HG02623 (cell line): ENCODE measurements at regions not wholly inside any gene's neighbourhood (a gene's known extent, or its start where the extent isn't known, plus 50 kb on each side); places are given as distances from the start of the nearest gene placed in this dataset.

Source experiments
- ATAC-seq: cut with Tn5 transposase; IDR thresholded peaks from one replicate; pipeline ENCODE4 v1.9.1; 2021; ENCODE audit warnings: moderate library complexity; ENCODE audit not compliant: unreplicated experiment

GRCh38 chrX:139297638-139298037 is 232.9 kb upstream of the F9 start:
- ATAC-seq, result no peak

GRCh38 chrX:139293991-139294390 is 236.5 kb upstream of the F9 start:
- ATAC-seq, result no peak

GRCh38 chrX:139290310-139290709 is 240.2 kb upstream of the F9 start:
- peak; percentile 58 for ATAC-seq

- ATAC-seq, result no peak
Measured at GRCh38 chrX:139287155-139287924, 243.2 kb upstream of the F9 start.

- no peak for ATAC-seq
Measured at GRCh38 chrX:139286342-139286741, 244.2 kb upstream of the F9 start.

GRCh38 chrX:139267851-139268250 is 262.7 kb upstream of the F9 start:
- ATAC-seq, result no peak

GRCh38 chrX:139246295-139246694 is 284.2 kb upstream of the F9 start:
- ATAC-seq, result no peak

- ATAC-seq, result no peak
Measured at GRCh38 chrX:139237141-139237540, 293.4 kb upstream of the F9 start.

GRCh38 chrX:139234898-139235297 is 295.6 kb upstream of the F9 start:
- no peak for ATAC-seq

- ATAC-seq, result no peak
Measured at GRCh38 chrX:139224953-139225665, 305.4 kb upstream of the F9 start.

- no peak for ATAC-seq
Measured at GRCh38 chrX:139222511-139223200, 307.9 kb upstream of the F9 start.

- no peak for ATAC-seq
Measured at GRCh38 chrX:139213241-139213709, 317.3 kb upstream of the F9 start.

GRCh38 chrX:139211568-139212182 is 318.9 kb upstream of the F9 start:
- no peak for ATAC-seq

- ATAC-seq, result no peak
Measured at GRCh38 chrX:139209342-139209741, 321.2 kb upstream of the F9 start.

- no peak for ATAC-seq
Measured at GRCh38 chrX:139207655-139208054, 322.9 kb upstream of the F9 start.

- no peak for ATAC-seq
Measured at GRCh38 chrX:139206914-139207313, 323.6 kb upstream of the F9 start.

GRCh38 chrX:139204898-139205667 is 325.5 kb upstream of the F9 start:
- no peak for ATAC-seq

- no peak for ATAC-seq
Measured at GRCh38 chrX:139204571-139204897, 326.0 kb upstream of the F9 start.

GRCh38 chrX:139203651-139204570 is 326.6 kb upstream of the F9 start:
- ATAC-seq, result no peak
